ENCODE measurements at regions not wholly inside any gene's neighbourhood (a gene's known extent, or its start where the extent isn't known, plus 50 kb on each side); places are given as distances from the start of the nearest gene placed in this dataset.

DNA sequence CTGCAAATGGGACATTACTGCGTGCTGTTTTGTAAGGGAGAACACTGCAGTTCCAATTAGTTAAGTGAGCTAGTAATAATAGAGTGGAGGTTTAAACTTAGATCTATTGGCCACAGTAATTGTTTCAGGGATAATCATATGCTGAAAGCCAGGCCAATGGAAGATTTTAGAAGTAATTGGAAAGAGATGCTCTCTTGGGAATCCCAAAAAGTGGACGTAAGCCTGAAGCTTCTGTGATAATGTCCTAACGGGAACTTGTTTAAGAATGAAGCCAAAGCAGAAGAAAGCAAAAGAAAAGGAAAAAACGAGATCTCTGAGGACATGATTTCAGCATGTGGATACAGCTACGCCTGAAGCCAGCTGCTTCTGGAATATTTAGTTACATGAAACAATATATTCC lies 594.6 kb downstream of the SLC4A3 start:
- no peak for DNase-seq (ENCODE audit: low spot score)

DNA sequence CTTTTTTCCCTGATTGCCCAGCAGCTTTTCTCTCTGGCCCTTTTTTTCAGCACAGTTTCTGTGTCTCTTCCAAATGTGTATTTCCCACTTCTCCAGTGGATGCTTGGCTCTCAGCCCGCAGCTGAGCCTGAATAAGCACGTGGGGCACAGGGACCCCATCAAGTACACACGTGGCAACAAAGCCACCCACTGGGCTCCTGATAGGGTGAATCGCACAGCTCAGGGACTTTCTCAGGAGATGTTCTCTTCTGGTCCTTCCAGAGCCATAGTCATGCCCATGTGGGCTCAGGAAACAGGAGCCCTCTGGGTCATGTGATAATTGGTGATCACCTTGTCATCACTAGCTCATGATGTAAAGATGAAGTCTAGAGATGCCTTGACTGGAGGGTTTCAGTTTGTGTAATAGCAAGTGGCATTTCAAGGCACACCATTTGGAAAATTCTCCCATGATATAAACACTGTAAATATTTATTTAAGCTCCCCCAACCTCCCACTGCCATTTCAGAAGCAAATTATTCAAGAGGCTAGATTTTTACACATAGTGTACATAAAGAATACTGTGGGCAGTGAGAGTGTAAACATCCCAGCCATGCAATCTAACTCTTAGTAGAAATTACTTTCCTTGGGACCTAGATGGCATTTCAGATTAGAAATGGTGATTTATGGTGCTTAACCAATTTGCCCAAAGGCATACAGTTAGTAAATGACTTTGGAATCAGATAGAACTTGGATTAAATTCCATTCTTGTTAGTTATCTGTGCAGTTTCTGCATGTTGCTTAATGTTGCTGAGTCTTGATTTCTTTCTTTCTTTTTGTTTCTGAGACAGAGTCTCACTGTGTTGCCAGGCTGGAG lies 597.5 kb downstream of the SLC4A3 start:
- DNase-seq (ENCODE audit: low spot score) = no peak

DNA sequence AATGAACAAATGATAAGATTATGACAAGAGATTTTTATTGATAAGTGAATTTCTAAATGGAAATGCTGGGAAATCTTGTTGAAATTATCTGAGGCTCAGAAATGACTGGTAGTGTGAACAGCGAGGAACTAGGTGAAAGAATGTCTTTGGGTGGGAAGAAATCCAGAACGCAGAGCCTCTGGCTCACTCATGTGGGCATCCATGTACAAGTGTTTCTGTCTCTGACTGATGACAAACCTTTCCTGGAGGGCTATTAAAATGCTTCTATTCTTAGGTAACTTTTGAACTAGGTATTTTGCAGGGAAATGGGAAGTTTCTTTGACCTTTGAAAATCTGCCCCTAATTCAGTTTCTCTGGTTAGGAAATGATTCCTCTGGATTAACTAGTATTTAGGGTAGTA lies 598.6 kb downstream of the SLC4A3 start:
- no peak for DNase-seq (ENCODE audit: low spot score)

DNA sequence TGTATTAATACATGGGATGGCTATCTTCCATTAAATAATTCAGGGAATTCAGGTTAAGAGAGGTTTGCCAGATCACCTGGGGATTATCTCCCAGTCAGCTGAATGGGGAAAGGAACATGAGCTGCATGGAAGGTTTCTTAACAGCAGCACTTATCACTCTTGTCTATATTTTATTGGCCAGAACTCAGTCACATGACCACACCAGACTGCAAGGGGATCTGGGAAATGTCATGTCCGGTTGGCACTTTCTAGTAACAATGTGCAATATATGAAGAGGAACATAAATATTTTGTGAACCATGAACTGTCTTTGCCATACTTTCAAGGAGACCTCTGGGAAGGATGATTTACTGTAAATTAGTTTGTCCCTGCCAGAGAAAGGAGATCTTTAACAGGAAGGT lies 599.1 kb downstream of the SLC4A3 start:
- no peak for DNase-seq (ENCODE audit: low spot score)

DNA sequence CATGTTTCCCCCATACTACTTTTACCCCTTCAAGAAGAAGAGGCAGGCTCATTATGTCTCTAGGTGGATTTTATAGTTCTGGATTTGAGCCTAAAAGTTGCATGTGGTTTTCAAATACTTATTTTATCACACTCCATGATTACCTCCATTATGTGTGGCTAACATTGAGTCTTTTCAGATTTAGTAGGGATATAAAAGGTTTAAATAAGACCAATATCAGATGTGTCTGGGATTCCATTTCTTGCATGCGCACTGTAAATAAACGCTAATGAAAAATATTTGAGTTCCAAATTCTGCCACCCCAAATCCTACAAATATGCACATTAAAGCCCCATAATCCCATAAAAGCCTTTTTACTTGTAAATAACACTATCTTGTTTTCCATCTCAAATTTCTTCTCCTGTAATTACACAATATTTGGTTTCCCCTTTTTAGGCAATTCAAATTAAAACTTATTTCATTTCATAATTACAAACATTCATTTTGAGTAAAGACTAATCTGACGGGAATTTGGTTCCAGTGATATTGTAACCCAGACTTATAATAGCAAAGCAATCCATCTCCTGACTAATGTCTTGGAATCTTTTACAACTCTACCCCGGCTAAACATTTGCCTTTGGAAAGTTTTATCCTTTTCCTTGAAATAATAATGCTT lies 600.0 kb downstream of the SLC4A3 start:
- DNase-seq (ENCODE audit: low spot score) = no peak

DNA sequence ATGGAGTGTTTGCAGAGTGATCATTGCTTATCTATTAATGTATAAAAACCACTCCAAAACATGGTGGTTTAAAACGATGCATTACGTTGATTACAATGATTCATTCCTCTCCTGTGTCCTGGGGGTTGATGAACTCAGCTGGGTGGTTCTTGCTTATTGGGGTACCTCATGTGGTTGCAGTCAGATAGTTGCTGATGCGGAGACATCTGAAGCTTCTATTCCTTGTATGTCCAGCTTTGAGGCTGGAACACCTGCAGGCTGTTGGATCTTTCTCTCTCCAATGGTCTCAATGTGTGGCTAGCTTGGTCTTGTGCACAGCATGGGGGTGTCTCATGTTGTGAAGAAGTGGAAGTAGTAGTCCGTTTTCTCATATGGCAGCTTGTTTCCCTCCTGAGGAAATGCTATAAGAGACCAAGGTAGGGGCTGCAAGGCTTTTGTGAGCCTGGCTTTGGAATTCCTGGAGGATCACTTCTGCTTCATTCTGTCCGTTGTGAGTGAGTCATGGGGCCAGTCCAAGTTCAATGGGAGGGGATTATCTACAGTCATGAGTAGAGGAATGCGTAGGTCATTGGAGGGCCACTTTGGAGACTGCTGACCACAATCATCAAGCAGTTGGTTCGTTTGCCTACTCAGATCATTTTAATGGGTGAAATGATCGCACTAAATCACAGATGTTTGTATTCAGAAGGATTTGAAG lies 601.0 kb downstream of the SLC4A3 start:
- no peak for DNase-seq (ENCODE audit: low spot score)

DNA sequence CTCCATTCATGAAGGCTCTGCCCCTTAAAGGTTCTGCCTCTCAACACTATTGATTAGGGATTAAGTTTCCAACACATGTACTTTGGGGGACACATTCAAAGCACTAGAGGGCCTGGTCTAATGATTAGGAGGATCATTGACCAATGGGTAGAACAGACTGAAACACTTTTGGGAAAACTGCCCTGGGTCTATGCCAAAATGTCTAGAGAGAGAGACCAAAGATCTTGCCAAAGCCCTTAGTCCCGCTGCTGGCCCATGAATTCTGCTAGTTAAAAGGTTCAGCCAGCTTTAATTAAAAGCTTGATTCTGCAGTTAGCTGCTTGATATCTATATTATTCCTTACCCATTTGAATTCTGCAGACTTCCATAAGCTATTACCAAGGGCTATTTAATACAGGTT lies 613.2 kb downstream of the SLC4A3 start:
- DNase-seq (ENCODE audit: low spot score) = no peak

DNA sequence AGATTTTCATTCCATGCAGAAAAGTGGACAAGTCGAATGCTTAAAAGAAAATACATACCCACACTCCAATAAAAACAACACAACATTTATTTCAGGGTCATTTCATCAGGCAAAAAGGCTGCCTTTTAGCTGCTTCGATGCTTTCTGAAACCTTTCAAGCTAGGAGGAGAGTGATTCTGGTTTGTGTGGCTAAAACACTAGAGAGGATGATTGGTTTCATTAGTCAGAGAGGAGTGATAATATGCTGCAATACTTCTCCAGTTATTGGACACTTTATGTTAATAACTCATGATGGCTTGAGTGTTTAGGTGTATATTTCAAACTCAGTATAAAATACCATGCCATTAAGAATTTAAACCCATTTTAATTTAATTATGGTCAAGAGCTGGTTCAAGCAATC lies 614.0 kb downstream of the SLC4A3 start:
- DNase-seq (ENCODE audit: low spot score) = no peak

DNA sequence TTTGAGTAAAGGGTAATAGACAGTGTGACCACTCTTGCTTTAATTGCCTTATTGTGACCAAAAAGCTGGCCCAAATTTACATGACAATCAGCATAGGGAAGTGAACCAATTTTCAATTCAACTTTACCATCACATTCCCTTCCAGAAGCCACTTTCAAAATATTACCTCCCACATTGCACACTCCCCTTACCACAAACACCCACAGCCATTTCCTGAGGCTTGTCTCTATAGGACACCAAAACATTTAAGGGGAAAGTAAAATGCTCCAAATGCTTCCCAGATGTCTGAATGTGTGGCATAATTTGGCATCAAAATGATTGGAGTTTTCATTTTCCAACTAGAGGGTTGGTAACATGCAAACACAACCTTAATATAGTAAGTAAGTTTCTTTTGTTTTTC lies 616.1 kb downstream of the SLC4A3 start:
- no peak for DNase-seq (ENCODE audit: low spot score)

DNA sequence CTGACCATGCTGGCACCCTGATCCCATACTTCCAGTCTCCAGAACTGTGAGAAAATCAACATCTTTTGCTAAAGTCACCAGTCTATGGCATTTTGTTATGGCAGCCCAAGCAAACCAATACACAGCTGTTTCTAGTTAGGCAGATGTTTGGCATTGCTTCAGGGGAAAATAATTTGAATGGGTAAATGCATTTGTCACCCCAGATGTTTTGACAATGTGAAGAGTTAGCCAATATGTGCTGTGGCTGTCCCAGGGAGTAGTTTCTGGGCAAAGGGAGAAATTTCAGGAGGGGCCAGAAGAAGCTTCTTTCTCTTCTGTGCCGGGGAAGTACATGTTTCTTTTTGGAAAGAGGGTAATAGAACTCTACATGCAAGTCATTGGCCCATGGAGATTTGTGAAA lies 619.0 kb downstream of the SLC4A3 start:
- no peak for DNase-seq (ENCODE audit: low spot score)

DNA sequence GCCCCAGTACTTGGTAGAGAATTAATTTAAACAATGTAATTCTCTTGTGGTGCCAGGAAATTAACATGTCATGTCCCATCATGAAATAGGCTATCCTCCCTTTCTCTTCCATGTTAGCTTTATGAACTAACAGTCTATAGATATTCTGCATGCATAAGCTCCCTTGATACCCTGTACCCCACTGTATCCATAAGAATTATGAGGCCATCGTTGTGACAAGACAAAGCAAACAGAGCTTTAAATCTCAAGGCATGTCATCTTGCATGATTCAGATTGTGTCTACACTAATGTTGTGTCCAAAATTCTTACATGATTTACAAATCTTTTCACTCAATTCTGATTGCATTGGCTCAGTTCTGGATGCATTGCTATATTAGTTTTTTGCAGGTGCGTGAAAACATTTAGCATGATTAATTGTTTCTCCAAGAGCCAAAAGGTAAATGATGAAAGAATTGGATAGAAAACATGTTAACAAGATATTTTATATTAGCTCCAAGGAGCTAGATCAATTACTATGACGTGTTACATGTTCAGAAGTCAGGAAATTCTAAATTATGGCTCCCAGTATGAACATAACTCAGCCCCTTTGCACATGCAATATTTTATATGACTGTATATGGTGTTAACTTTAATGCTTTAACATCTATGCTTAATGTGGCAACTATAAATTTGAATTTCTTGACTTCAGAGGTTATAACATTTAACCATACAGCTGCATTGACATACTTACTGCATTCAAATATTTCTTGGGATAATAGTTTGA lies 620.3 kb downstream of the SLC4A3 start:
- no peak for DNase-seq (ENCODE audit: low spot score)

DNA sequence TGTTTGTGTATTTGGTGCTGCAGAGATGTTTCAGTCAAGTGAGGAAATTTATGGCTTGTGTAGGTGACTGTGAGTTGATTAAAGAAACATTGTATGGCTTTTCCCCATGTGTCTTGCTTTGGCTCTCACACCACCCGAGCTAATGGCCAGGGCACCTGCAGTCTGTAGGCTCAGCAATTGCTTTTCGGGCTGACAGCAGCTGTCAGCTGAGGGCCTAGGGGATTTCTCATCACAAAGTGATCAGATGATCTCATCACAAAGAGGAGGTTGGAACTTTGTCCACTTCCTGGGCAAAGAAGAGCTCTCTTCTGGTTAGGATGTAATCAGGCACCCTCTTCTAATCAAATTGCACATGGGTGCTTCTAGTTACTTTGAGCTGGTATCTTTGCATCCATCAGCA lies 632.2 kb downstream of the SLC4A3 start:
- DNase-seq (ENCODE audit: low spot score) = no peak

DNA sequence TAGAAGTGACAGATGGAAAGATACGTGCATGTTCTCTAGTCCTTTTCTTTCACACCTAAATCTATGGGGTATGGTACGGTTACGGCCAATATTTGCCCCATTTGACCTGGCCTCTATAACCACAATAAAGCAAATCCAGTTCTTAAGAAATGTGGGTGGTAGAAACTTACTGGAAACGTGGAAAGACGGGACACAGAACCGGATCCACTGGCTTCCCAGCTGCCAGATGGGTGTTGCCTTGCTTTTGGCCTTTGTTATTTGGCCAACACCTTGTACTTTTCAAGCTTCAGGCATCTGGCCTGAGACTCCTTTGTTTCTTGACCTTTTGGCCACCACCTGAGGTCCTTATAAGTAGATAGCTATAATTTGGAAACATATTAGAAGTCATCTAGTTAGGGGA lies 635.9 kb downstream of the SLC4A3 start:
- DNase-seq (ENCODE audit: low spot score) = no peak

DNA sequence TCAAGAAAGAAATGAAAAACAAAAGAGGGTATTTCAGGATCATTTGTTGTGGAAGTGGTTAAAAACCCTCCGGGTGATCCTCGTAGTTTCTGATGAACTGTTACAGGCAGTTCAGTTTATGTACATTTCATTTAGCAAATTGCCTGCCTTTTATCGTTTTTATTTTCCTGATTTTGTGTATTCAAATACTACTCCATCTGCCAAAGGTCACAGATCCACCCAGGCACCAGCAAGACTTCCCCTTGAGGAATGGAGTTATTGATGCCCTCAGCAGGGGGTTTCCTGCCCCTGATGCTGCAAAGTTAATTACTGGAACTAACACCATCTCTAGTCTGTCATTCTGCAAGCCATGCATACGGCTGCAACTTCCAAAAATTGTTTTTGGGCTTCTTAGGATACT lies 641.9 kb downstream of the SLC4A3 start:
- no peak for DNase-seq (ENCODE audit: low spot score)

DNA sequence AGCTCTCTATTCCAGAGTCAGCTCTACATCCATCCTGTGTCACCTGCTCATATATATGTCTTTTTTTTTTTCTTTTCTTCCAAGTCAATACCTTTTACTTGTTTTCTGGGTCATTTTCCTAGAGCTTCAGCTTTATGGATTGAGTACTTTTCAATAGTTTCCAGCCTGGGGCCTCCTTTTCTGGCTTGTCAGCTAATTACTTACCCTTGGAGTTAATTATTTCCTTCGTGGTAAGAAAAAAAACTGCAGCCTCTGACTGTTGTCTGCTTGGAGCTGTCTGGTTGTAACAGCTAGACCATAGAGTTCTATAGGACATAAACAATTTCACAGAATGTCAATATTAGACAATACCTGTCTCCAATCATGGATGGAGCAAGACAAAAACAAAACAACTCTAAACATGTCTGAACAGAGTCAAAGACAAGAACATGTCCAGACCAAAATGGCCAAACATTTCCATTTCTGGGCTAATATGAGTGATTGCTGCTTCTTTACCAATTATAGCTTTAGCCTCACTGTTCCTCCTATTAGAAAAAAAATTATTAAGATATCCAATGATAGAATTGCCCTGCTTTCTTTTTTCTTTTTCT lies 643.1 kb downstream of the SLC4A3 start:
- no peak for DNase-seq (ENCODE audit: low spot score)

DNA sequence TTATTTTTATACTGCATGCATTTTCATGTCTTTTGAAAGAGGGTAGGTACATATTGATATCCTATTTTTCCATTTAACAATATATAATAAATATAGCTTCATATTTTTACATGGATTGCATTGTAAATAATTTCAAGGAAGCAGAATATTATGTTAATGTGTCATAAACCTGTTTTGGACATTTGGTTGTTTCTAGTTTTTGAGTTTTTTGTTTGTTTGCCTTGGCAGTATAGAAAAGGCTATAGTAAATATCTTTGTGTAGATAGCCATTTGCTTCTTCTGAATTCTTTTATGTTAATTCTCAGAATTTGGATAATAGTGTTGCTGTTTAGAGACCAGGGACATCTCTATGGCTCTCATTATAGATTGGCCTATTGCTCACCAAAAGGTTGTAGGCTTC lies 645.2 kb downstream of the SLC4A3 start:
- no peak for DNase-seq (ENCODE audit: low spot score)

DNA sequence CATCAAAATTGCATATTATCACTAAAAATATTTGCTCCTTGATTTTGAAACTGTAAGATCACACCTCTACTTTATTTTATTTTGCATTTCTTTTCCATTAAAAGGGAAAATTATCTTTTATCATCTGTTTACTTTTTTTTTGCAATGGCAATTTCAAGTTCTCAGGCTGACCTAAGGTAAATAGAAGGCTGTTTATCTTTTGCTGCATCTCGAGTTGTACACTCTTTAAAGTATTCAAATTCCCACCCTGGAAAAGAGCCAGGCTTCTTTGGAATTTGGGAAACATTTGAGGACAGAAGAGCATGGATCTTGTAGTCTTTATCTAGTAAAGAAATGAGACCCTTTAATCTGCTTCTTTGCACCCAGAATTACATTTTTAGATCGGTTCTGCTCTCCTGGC lies 645.7 kb downstream of the SLC4A3 start:
- no peak for DNase-seq (ENCODE audit: low spot score)

DNA sequence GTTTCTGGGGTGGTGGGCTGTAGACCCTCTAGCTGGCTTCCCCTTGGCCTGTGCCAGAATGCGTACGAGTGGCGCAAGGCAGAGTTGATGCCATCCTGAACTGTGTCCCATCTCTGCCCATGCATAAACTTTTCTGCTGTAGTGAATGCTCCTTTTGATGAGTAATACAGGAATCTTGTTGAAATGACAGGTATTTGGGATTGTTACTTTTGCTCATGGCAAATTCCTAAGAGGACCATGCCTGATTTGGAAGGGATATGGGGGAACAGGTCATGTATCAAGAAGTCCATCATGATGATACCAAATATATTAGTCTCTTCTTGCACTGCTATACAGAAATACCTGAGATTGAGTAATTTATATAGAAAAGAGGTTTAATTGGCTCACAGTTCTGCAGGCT lies 648.0 kb downstream of the SLC4A3 start:
- DNase-seq (ENCODE audit: low spot score) = no peak

DNA sequence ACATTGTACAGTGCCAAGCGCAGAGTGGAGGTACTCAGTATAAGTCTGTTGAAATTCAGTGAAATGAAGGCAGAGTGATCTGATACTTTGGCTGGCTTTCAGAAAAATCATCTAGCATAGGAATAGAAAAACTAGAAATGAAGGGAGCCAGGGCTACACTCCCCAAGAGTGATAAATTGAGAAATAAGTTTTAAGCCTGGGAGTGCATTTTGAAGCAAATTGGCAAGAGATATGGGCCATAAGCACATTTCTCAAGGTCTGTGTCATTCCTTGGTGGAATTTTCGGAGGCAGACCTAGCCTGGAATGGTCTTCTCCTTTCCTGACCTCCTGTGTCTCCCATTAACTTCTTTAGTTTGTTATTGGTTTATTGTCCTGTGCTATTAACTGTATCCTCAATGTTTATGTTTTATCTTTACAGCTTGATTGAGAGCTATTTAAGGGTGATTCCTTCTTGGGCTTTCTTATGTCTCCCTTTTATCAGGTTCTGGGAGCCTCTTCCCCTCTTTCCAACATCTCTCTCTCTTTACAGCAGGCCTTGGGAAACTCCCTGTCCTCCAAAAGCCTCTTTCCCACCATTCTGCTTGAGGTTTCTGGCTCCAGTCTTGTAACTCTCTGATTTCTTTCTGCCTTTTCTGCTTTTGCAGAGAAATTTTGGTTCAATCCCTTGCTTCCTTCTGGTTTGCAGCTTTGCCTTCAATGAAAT lies 649.5 kb downstream of the SLC4A3 start:
- DNase-seq (ENCODE audit: low spot score) = no peak

DNA sequence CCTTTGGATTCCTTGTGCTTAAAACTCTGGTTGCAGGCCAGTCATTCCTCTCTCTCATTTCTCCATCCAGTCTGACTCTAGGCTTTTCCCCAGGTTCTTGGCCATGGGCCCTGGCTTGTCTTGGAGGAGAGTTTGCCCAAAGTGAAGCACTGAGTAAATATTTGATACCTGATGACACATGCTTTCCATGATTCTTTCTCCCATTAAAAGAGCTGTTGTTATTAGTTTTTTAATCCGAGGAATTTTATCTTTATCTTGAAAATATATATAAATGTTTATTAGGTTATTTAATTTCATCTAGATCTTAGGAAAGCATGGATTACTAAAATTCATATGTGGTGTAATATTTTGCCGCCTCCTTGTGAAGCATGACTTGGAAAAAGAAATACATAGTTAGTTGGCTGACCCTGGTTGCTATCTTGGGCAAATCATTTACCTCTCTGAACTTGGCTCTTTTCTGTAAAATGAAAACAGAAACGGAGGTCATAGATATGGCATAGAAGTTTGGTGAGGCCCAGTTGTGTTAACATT lies 650.1 kb downstream of the SLC4A3 start:
- no peak for DNase-seq (ENCODE audit: low spot score)

DNA sequence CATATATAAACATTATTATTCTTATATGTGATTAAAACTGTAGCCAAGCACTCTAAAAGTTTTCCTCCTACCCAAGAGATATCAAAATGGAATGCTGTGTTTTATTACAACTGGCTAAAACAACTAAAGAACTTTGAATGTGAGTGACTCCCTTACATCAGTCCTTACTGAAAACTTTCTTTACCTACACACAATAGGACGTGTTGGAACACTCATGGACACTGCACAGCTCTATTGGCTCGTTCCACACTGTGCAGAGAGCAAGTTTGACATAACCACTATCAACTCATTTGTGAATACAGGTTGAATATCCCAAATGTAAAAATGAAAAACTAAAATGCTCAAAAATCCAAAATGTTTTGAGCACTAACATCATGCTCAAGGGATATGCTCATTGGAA lies 650.6 kb downstream of the SLC4A3 start:
- no peak for DNase-seq (ENCODE audit: low spot score)

Measured in D341Med (cell line).